ENCODE measurements at regions not wholly inside any gene's neighbourhood (a gene's known extent, or its start where the extent isn't known, plus 50 kb on each side); places are given as distances from the start of the nearest gene placed in this dataset.
A peak's percentile ranks its signal among the peaks of the same experiment; 100 is the strongest.

- H3K9me3 Mint-ChIP-seq: no peaks in the 10 kb centered on the region
- Histone ChIP-seq H3K27me3 (ENCODE audit: insufficient read depth) (no peaks in the 10 kb centered on the region), H3K4me3 (no peak overlapping the region), H4K20me1 (replicated peaks; ENCODE audit: insufficient read depth) (no peaks in the 10 kb centered on the region), H3K4me1 (ENCODE audit: insufficient read depth) (no peaks in the 10 kb centered on the region), H3K4me2 (no peak overlapping the region), H3F3A (replicated peaks; ENCODE audit: low read depth) (no peaks in the 10 kb centered on the region), H3K36me3 (ENCODE audit: insufficient read depth) (no peaks in the 10 kb centered on the region), H3K27ac (ENCODE audit: low read depth) (no peak overlapping the region), H2AFZ (0 out of 2 replicates have a peak overlapping the region, but pooled peaks have one; percentile 5), H3K9me2 (ENCODE audit: insufficient read depth) (no peaks in the 10 kb centered on the region), H3K79me2 (replicated peaks; ENCODE audit: insufficient read depth) (no peaks in the 10 kb centered on the region)
- TF ChIP-seq CREB1 (CRISPR knock-in tag; IDR thresholded peaks at IDR 0.05; ENCODE audit: low read depth) (no peak), REST (IDR thresholded peaks at IDR 0.05; ENCODE audit: unreplicated experiment) (no peak), ZNF331 (CRISPR knock-in tag; IDR thresholded peaks at IDR 0.05; ENCODE audit: low read depth) (no peak), EZH2phosphoT487 (IDR thresholded peaks at IDR 0.05; ENCODE audit: unreplicated experiment) (no peak), CTCF (conservative IDR thresholded peaks at IDR 0.05; ENCODE audit: low read depth in 2 of 2) (no peak), ZNF462 (CRISPR knock-in tag; IDR thresholded peaks at IDR 0.05) (no peak), POLR2AphosphoS5 (IDR thresholded peaks at IDR 0.05; ENCODE audit: low read depth) (no peak), ZNF114 (CRISPR knock-in tag; IDR thresholded peaks at IDR 0.05) (no peak), JUNB (IDR thresholded peaks at IDR 0.05; ENCODE audit: unreplicated experiment) (no peak), EZH2 (IDR thresholded peaks at IDR 0.05; ENCODE audit: low read depth, unreplicated experiment) (no peak)
- H3K27me3 Mint-ChIP-seq (ENCODE audit: insufficient read depth, low read depth, poor library complexity): no peaks in the 10 kb centered on the region
- ATAC-seq: no peak
- no peaks in the 10 kb centered on the region for H3K4me1 Mint-ChIP-seq
- H3K4me3 Mint-ChIP-seq: no peak overlapping the region
- no peak for DNase-seq (ENCODE audit: low spot score)
- no peaks in the 10 kb centered on the region for H3K36me3 Mint-ChIP-seq (ENCODE audit: low read depth)
- no peak overlapping the region; the same call in 1 of the 2 replicates for H3K27ac Mint-ChIP-seq
Observed at GRCh38 chr13:84098273-84098672, 216.0 kb upstream of the SLITRK1 start.
